NOMO-1 (cell line): ENCODE measurements at regions not wholly inside any gene's neighbourhood (a gene's known extent, or its start where the extent isn't known, plus 50 kb on each side); places are given as distances from the start of the nearest gene placed in this dataset.

ENCODE experiments used
- DNase-seq, 2 experiments: peaks; one replicate each; lab custom pipeline; 2025; ENCODE audit not compliant: unreplicated experiment in 2 of 2; lab: John Stamatoyannopoulos, UW

GRCh38 chr13:52975969-52976368 is 52.6 kb upstream of the OLFM4 start:
- DNase-seq, result no peak

GRCh38 chr13:52975161-52975560 is 53.5 kb upstream of the OLFM4 start:
- no peak for DNase-seq

GRCh38 chr13:52974711-52975110 is 53.9 kb upstream of the OLFM4 start:
- DNase-seq, result no peak

GRCh38 chr13:52969373-52969772 is 59.2 kb upstream of the OLFM4 start:
- DNase-seq, result no peak

GRCh38 chr13:52968074-52968700 is 60.4 kb upstream of the OLFM4 start:
- peak; percentile 51 to 63 for DNase-seq

- no peak for DNase-seq
These were observed 66.6 kb upstream of the OLFM4 start for GRCh38 chr13:52961987-52962386.

GRCh38 chr13:52961256-52961910 is 67.2 kb upstream of the OLFM4 start:
- no peak for DNase-seq

GRCh38 chr13:52955472-52955874 is 73.1 kb upstream of the OLFM4 start:
- DNase-seq, result no peak

- no peak for DNase-seq
These were observed 73.8 kb upstream of the OLFM4 start for GRCh38 chr13:52954838-52955237.

- DNase-seq, result no peak
These were observed 78.1 kb upstream of the OLFM4 start for GRCh38 chr13:52950436-52950956.

- no peak for DNase-seq
These were observed 78.9 kb upstream of the OLFM4 start for GRCh38 chr13:52949742-52950141.

- DNase-seq, result no peak
These were observed 79.6 kb upstream of the OLFM4 start for GRCh38 chr13:52949044-52949443.

GRCh38 chr13:52947921-52948373 is 80.7 kb upstream of the OLFM4 start:
- no peak for DNase-seq

GRCh38 chr13:52945348-52945747 is 83.3 kb upstream of the OLFM4 start:
- no peak for DNase-seq

GRCh38 chr13:52944697-52945096 is 83.9 kb upstream of the OLFM4 start:
- DNase-seq, result no peak

GRCh38 chr13:52938065-52938464 is 89.6 kb upstream of the PCDH8 start:
- DNase-seq, result no peak

- DNase-seq, result no peak
These were observed 88.4 kb upstream of the PCDH8 start for GRCh38 chr13:52936806-52937205.

GRCh38 chr13:52934258-52934657 is 85.8 kb upstream of the PCDH8 start:
- DNase-seq, result no peak

GRCh38 chr13:52933547-52934210 is 85.2 kb upstream of the PCDH8 start:
- no peak for DNase-seq

GRCh38 chr13:52933099-52933498 is 84.7 kb upstream of the PCDH8 start:
- DNase-seq, result no peak

GRCh38 chr13:52932649-52933048 is 84.2 kb upstream of the PCDH8 start:
- no peak for DNase-seq
